GM12878 (cell line): ENCODE measurements at regions not wholly inside any gene's neighbourhood (a gene's known extent, or its start where the extent isn't known, plus 50 kb on each side); places are given as distances from the start of the nearest gene placed in this dataset.

Experiments used
- ATAC-seq: fragments of 200-7000 bp; cut with Tn5 transposase; 3 replicates; pipeline ENCODE4 v1.9.1; 2020; ENCODE audit warnings: mild to moderate bottlenecking, moderate library complexity
- BruUV-seq: library from RNA; stranded (reverse); fragments of 400-500 nt; replicated peaks from 2 replicates; lab custom pipeline; 2021; lab: Mats Ljungman, UMichigan
- CTCF ChIA-PET: fragments of 300-600 bp; sonication (Branson Sonifier 250); formaldehyde crosslinking; extraction: SDS; loops from one replicate; lab custom pipeline; 2021; ENCODE audit warnings: inconsistent platforms; lab: Yijun Ruan, JAX
- POLR2A ChIA-PET: fragments of 350-600 bp; formaldehyde crosslinking; extraction: SDS; loops from one replicate; lab custom pipeline; 2021; ENCODE audit warnings: inconsistent platforms; lab: Charles Lee
- RAD21 ChIA-PET: fragments of 300-600 bp; sonication (Branson Sonifier 250); formaldehyde crosslinking; loops from one replicate; lab custom pipeline; 2023; ENCODE audit warnings: antibody characterized with exemption; ENCODE audit not compliant: unreplicated experiment; lab: Charles Lee
- SMC1A ChIA-PET: fragments of 300-600 bp; sonication (Branson Sonifier 250); formaldehyde crosslinking; loops from one replicate; lab custom pipeline; 2023; ENCODE audit not compliant: unreplicated experiment, uncharacterized antibody; lab: Charles Lee
- DNase-seq: peaks from one replicate; pipeline ENCODE4 v3.0.0-alpha.2; 2011; ENCODE audit warnings: low read depth, low spot score
- FAIRE-seq: peaks from 3 replicates; lab custom pipeline; 2011; peaks lifted over from hg19 to GRCh38; lab: Jason Lieb, UNC
- H2AFZ ChIP-seq: 2 replicates; pipeline ENCODE4 v1.6.0; 2011; ENCODE audit warnings: low read depth, low read length, control low read depth; ENCODE audit not compliant: control insufficient read depth
- H3K27ac ChIP-seq: 2 replicates; pipeline ENCODE4 v1.5.1; 2011; ENCODE audit warnings: control low read depth; ENCODE audit not compliant: control insufficient read depth, insufficient read depth
- H3K27me3 ChIP-seq, 2 experiments: replicated peaks in 1 of 2; 2 replicates each; pipeline versions ENCODE4 v1.6.0 to v1.6.1; 2011; ENCODE audit warnings: low read length in 1 of 2; ENCODE audit not compliant: control insufficient read depth in 2 of 2, insufficient read depth in 2 of 2
- H3K36me3 ChIP-seq, 2 experiments: 2 replicates each; pipeline ENCODE4 v1.5.1; 2011; ENCODE audit warnings: low read length in 1 of 2; ENCODE audit not compliant: control insufficient read depth in 2 of 2, insufficient read depth in 2 of 2
- H3K4me1 ChIP-seq: 2 replicates; pipeline ENCODE4 v1.6.1; 2011; ENCODE audit warnings: mild to moderate bottlenecking, low read length, moderate library complexity, mixed read lengths; ENCODE audit not compliant: control insufficient read depth, insufficient read depth
- H3K4me2 ChIP-seq: 2 replicates; pipeline ENCODE4 v1.6.0; 2011; ENCODE audit warnings: control low read depth; ENCODE audit not compliant: control insufficient read depth, insufficient read depth
- H3K4me3 ChIP-seq: fragments of 200-600 bp; sonication (generic); 2 replicates; pipeline ENCODE4 v1.5.1; 2016
- H3K79me2 ChIP-seq: 2 replicates; pipeline ENCODE4 v1.6.0; 2011; ENCODE audit warnings: low read length; ENCODE audit not compliant: control insufficient read depth, insufficient read depth
- H3K9ac ChIP-seq: 2 replicates; pipeline ENCODE4 v1.8.0; 2011; ENCODE audit warnings: low read length, control low read depth, mixed read lengths; ENCODE audit not compliant: control insufficient read depth, insufficient read depth
- H3K9me3 ChIP-seq: replicated peaks from 3 replicates; pipeline ENCODE4 v1.5.1; 2011; ENCODE audit warnings: mild to moderate bottlenecking, low read length; ENCODE audit not compliant: control insufficient read depth, insufficient read depth
- H4K20me1 ChIP-seq: 2 replicates; pipeline ENCODE4 v1.6.0; 2011; ENCODE audit not compliant: control insufficient read depth, insufficient read depth
- CREM ChIP-seq: IDR thresholded peaks from 2 replicates; pipeline ENCODE4 v1.6.1; 2014; ENCODE audit warnings: antibody characterized with exemption, low read depth
- FOS ChIP-seq: IDR thresholded peaks from 3 replicates; pipeline ENCODE4 v1.6.1; 2011; ENCODE audit warnings: borderline replicate concordance; ENCODE audit not compliant: insufficient read length; ENCODE audit errors: extremely low read depth
- LARP7 ChIP-seq: fragments of 450-650 bp; IDR thresholded peaks from 2 replicates; pipeline ENCODE4 v1.6.1; 2017; ENCODE audit warnings: mild to moderate bottlenecking
- NFYA ChIP-seq: IDR thresholded peaks from 2 replicates; pipeline ENCODE4 v1.6.1; 2011; ENCODE audit warnings: low read depth, mild to moderate bottlenecking, low read length, improper control_type of control experiment, borderline replicate concordance
- NR2C2 ChIP-seq: IDR thresholded peaks from 2 replicates; pipeline ENCODE4 v1.6.1; 2011; ENCODE audit warnings: borderline replicate concordance, low read depth; ENCODE audit not compliant: control insufficient read depth, insufficient read length
- WGBS: methylation state at CpG from one replicate; pipeline ENCODE4 v1.1.6; 2016; ENCODE audit warnings: low lambda C conversion rate; ENCODE audit not compliant: insufficient replicate concordance, insufficient coverage; ENCODE audit errors: missing lambda C conversion rate; 5-methylcytosine and 5-hydroxymethylcytosine counted together
- in situ Hi-C: fragments of 300-500 bp; cut with MboI; formaldehyde crosslinking; loops from 9 replicates; pipeline ENCODE4 v1.14.3; 2018; ENCODE audit warnings: mixed read lengths
- intact Hi-C: fragments of 100-400 bp; cut with micrococcal nuclease; formaldehyde crosslinking; loops from one replicate; pipeline ENCODE4 v1.14.2; 2022; ENCODE audit not compliant: unreplicated experiment
- TF ChIP-seq, protein P1 (sequence below): fragments of 450-650 bp; IDR thresholded peaks from 2 replicates; pipeline ENCODE4 v1.6.1; 2016; ENCODE audit warnings: mild to moderate bottlenecking
- TF ChIP-seq, protein P2 (sequence below): fragments of 450-650 bp; IDR thresholded peaks from 2 replicates; pipeline ENCODE4 v1.6.1; 2016; ENCODE audit warnings: mild to moderate bottlenecking

DNA sequence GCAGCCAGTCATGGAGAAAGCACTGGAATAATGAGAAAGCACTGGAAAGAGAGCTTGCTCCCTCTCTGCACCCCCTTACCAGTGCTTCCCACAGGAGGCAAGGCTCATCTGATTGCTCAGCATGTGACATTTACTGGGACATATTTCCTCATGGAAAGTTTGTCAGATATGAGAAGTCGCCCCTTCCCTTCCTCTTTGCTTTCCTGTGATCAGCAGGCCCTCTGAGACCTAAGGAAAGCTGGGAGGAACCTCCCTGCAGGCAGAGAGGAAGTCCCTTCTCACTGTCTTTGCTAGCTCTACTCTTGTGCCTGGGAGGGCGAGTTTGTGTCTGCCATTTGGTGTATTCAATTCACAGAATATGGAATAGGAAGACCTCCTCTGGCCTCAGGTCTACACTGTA lies 283.8 kb downstream of the ALDH8A1 start:
- intact Hi-C loops, result no loop called here
- Histone ChIP-seq H3K9me3 (no peaks in the 10 kb centered on the region), H4K20me1 (no peaks in the 10 kb centered on the region), H3K9ac (no peak overlapping the region), H3K4me1 (no peaks in the 10 kb centered on the region), H3K4me3 (no peak overlapping the region), H2AFZ (no peak overlapping the region), H3K4me2 (no peak overlapping the region), H3K27ac (no peak overlapping the region), H3K79me2 (no peaks in the 10 kb centered on the region), H3K27me3 (no peaks in the 10 kb centered on the region; a peak in 1 of 4 replicates), H3K36me3 (no peaks in the 10 kb centered on the region)
- FAIRE-seq (no peak), ATAC-seq (no peak), DNase-seq (no peak)
- in situ Hi-C loops, result no loop called here
- WGBS, result 0% methylated on average over 2 of the region's 2 CpGs
- ChIA-PET RAD21 (no interaction called here), SMC1A (no interaction called here), POLR2A (no interaction called here), CTCF (interaction anchor here (0.6 kb wide), 1 partner anchor 316 kb away, joined by 3 read pairs; no protein-coding TSS in a partner anchor)
- no TSS peak for BruUV-seq
- TF ChIP-seq LARP7 (no peak), FOS (no peak), NFYA (no peak), CREM (no peak), NR2C2 (no peak)
- TF ChIP-seq, protein P1, sequence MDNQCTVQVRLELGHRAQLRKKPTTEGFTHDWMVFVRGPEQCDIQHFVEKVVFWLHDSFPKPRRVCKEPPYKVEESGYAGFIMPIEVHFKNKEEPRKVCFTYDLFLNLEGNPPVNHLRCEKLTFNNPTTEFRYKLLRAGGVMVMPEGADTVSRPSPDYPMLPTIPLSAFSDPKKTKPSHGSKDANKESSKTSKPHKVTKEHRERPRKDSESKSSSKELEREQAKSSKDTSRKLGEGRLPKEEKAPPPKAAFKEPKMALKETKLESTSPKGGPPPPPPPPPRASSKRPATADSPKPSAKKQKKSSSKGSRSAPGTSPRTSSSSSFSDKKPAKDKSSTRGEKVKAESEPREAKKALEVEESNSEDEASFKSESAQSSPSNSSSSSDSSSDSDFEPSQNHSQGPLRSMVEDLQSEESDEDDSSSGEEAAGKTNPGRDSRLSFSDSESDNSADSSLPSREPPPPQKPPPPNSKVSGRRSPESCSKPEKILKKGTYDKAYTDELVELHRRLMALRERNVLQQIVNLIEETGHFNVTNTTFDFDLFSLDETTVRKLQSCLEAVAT, result no peak
- TF ChIP-seq, protein P2, sequence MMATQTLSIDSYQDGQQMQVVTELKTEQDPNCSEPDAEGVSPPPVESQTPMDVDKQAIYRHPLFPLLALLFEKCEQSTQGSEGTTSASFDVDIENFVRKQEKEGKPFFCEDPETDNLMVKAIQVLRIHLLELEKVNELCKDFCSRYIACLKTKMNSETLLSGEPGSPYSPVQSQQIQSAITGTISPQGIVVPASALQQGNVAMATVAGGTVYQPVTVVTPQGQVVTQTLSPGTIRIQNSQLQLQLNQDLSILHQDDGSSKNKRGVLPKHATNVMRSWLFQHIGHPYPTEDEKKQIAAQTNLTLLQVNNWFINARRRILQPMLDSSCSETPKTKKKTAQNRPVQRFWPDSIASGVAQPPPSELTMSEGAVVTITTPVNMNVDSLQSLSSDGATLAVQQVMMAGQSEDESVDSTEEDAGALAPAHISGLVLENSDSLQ, result no peak
